Tibial nerve (tissue), 3 donors: ENCODE measurements at regions not wholly inside any gene's neighbourhood (a gene's known extent, or its start where the extent isn't known, plus 50 kb on each side); places are given as distances from the start of the nearest gene placed in this dataset.
"Not testable (repeated sequence)": the region's sequence is repeated elsewhere in the genome, so short reads cannot be mapped to it uniquely, and the experiment has no call there.

Experiments used
- CTCF ChIP-seq, 5 experiments: fragments of 200-600 bp in 3 of 5; fragments of 450-650 bp in 2 of 5; sonication (generic) in 3 of 5; IDR thresholded peaks; one replicate each; pipeline ENCODE4 v1.5.1; 2016 to 2019; ENCODE audit warnings: antibody characterized with exemption in 5 of 5, mild to moderate bottlenecking in 3 of 5, moderate library complexity in 2 of 5
- POLR2A ChIP-seq, 2 donors: fragments of 450-650 bp; IDR thresholded peaks; one replicate each; pipeline ENCODE4 v1.6.1; 2017; ENCODE audit warnings: antibody characterized with exemption in 2 of 2, mild to moderate bottlenecking in 2 of 2, moderate library complexity in 2 of 2

DNA sequence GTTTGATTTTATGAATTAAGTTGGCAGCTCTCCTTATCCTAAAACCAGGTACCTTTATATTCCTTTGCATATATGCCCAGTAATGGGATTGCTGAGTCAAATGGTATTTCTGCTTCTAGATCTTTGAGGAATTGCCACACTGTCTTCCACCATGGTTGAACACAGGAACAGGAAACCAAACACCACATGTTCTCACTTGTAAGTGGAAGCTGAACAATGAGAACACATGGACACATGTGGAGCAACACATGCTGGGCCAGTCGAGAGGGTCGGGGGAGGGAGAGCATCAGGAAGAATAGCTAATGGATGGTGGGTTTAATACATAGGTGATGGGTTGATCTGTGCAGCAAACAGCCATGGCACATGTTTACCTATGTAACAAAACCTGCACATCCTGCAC, 214.6 kb downstream of the BLID start:
- TF ChIP-seq POLR2A, CTCF (IDR thresholded peaks at IDR 0.05): not testable (repeated sequence)
